HG02973 (cell line): ENCODE measurements at regions not wholly inside any gene's neighbourhood (a gene's known extent, or its start where the extent isn't known, plus 50 kb on each side); places are given as distances from the start of the nearest gene placed in this dataset.
"Not testable (repeated sequence)": the region's sequence is repeated elsewhere in the genome, so short reads cannot be mapped to it uniquely, and the experiment has no call there.

ENCODE experiments used
- ATAC-seq: cut with Tn5 transposase; IDR thresholded peaks from one replicate; pipeline ENCODE4 v1.9.1; 2021; ENCODE audit warnings: moderate library complexity; ENCODE audit not compliant: unreplicated experiment

DNA sequence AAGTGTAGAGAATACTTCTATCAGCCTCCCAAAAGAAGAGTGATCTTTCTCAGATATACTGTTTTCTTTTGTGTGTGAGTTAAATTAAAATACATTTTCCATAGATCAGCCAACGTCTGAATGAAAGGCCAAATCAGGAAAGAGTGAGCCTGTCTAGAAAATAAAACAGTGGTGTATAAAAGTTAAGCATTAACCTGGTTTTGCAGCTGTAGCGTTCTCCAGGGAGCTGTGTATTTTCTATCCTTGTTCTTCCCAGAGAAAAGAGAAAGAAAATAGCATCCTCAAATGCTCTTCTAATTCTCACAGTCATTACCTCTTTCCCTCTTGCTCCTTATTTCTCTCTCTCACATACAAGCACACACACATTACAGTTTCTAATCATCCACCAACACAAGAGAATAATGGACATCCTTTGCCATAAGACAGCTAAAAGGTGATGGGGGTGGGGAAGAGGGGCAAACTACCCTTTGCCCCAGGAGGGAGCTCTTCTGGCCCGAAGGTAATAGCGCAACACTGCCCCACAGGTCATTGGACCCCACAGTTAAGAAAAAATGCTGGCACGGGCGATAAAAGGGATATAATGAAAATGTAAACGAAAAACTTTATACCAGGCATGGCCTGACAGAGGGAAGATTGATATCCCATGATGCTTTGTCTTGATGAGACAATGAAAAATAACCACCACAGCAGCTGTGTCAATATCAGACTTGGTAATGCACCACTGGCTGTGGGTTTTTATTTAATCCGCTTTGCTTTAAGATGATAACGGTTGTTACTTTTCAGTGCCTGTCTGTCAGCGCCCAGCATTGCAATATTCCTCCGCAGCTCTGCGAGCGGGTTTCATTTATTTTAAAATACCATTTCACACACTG, 150.3 kb downstream of the NUF2 start:
- ATAC-seq = no peak

DNA sequence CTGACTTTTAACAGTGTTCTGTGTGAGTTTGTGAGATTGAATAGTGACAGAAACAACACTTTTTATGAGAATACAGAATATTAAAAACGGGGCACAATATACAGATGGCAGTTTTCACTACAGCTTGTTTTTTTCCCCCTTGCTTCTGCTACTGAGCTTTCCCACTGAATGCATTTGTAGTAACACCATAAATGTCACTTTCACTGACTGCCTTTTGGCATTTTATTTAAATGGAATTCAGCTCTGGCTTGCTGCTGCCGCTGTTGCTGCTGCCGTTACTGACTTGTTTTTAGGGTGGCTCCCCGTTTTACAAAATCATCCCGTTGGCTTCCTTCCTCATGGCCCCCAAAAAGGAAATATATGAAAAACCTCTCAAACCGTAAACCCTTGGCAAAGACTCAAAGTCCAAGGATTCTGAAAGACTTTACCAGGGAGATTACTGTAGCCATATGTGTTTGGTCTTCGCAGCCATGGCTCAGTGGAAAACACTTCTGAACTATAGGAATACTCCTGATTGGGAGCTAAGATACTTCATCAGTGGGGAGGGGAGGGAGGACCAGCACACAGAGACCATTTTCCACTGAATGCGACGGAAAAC, 151.0 kb downstream of the NUF2 start:
- ATAC-seq = no peak

DNA sequence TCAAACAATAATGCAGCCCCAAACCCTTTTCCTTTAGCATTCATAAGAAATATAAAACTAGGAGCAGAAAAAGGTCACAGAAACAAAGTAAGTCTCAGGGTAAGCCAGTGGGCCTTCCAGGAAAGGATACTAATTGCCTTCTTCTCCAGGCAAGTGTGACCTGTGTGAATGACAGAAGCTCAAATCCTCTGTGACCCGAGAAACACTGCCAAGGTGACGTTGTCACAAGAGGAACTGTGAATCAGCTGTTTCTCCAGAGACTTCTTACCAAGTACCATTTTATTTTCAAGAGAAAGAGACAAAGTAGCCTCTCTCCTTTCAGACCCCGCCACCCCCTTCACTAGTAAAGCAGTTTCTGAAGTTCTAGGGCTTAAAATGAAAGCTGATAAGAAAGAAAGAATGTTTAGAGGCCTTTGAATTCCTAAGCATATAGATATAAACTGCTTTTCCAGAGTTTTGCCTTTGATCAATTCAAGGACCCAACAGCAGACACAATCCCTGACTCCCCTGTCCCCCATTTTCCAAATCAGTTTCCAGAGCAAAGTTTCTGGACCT, 155.6 kb downstream of the NUF2 start:
- ATAC-seq = no peak

DNA sequence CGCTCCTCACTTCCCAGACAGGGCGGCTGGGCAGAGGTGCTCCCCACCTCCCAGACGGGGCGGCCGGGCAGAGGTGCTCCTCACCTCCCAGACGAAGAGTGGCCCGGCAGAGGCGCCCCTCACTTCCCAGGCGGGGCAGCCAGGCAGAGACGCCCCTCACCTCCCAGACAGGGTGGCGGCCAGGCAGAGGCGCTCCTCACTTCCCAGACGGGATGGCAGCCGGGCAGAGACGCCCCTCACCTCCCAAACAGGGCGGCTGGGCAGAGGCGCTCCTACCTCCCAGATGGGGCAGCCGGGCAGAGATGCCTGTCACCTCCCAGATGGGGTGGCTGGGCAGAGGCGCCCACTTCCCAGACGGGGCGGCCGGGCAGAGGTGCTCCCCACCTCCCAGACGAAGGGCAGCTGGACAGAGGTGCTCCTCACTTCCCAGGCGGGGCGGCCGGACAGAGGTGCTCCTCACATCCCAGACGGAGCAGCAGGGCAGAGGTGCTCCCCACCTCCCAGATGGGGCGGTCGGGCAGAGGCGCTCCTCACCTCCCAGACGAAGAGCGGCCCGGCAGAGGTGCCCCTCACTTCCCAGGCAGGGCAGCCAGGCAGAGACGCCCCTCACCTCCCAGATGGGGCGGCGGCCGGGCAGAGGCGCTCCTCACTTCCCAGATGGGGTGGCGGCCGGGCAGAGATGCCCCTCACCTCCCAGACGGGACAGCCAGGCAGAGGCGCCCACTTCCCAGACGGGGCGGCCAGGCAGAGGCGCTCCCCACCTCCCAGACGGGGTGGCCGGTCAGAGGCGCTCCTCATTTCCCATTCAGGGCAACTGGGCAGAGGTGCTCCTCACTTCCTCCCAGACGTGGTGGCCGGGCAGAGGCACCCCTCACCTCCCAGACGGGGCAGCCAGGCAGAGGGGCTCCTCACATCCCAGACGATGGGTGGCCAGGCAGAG, 176.9 kb downstream of the NUF2 start:
- ATAC-seq = not testable (repeated sequence)

DNA sequence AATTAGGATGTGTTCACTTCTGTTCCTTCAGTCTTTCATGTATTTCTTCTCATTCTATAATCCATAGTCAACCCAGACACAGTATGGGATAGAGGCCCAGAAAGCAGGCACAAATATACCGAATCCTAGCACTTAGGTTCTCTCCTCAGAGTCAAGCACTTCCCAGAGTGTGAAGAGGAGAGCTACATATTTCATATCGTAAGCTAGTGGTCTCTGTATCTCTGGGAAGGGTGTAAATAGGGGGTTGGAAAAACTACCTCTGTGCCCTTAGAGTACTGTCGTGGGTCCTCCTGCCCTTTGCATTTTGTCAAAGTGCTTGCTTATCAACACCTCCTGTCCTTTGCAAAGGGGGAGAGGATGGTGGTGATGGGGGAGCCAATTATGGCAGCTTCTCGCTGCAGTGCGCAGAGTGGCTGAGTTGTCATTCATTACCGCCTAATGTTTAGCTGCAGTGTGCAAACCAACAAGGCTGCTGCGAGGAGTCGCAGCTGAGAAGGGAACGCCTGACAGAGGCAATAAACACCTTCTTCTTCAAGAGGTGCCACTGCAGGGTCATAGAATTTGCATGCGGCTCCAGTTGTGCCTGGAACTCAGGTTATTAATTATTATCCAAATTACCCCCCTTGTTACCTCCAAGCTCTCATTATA, 182.7 kb downstream of the NUF2 start:
- no peak for ATAC-seq

DNA sequence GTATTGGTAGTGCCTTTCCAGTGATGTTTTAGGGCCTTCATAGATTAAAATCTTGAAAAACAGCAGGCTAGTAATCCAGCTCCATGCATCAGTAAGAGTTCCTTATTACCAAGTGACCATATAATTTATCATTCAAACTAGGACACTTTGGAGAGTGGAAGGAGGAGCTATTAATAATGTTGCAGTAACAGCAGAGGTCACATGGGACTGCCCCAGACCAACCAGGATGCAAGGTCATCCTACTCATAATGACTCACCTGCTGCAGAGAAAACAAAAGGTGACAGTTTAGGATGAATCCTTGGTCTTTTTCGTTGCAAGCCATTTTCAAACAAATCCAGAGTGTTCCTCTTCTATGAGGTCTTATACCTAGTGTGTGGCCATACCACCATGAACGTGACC, 187.4 kb downstream of the NUF2 start:
- no peak for ATAC-seq

DNA sequence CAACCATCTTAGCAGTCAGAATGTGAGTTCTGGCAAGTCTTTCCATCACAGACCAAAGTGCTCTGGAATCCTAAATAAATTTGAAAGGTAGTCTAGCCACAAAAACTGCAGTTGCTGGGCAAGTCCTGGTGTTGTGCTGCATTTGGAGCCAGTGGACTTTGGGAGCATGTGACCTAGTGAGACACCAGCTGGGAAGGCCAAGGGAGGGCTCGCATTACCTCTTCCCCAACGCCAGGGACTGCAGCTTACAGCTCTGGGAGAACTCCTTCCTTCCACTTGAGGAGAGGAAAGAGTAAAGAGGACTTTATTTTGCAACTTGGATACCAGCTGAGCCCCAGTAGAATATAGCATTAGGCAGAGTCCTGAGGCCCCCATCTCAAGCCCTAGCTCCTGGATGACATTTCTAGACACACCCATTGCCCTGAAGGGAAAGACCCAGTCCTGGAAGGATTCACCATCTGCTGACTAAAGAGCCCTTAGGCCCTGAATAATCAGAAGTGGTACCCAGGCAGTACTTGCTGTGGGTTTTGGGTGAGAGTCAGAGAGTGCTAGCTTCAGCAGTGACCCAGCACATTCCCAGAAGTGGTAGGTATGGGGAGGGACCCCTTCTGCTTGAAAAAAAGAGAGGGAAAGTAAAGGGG, 190.7 kb downstream of the NUF2 start:
- ATAC-seq = no peak

DNA sequence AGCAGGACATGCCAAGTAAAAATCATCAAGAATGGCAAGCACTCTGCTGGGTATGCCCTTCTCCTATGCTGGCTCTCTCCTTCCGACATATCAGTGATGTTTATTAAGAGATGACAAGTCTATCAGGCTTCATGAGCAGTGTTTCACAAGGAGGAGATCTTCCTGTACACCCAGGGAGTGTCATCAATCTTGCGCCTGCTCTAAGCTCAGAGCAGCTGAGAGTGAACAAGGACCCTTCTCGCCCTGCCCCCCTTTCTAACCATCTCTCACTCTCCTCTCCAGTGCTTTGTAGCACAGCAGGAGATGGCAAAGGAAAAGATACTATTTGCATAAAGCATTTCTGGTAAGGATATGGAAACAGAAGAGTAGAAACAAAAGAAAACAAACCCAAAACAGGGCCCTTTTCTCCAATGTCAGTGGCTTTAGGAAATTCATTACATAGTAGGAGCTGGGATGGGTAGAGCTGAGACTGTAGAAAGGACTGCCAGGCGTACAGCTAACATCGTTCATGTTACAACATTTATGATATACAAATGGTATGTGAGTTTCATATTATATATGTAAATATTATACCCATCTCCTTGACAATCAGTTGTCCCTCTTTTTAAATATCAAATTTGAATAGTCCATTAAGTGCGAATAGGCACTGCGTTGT, 201.7 kb downstream of the NUF2 start:
- no peak for ATAC-seq

DNA sequence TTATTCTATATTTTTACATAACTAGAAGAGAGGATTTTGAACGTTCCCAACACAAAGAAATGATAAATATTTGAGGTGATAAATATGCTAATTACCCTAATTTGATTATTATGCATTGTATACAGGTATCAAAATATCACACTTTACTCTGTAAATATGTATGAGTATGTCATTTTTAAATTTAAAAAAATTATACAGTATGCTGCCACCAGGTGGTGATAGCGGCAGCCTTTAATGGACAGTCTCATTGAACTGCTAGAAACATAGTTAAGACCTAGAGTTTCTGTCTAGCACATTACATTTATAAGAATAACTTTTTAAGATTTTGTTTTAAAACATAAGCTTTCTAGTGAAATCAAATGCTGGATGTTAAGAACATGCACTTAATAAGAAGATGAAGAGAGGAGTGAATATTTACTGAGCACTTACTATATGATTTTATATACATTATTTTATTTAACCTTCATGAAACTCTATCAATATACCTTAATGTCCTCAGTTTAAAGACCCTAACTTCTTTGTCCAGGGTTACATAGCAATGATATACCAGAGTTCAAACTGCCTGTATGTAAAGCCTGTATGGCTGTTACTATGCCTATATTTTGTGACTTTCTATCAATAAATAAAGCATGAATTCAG, 207.1 kb downstream of the NUF2 start:
- ATAC-seq = peak; percentile 82

DNA sequence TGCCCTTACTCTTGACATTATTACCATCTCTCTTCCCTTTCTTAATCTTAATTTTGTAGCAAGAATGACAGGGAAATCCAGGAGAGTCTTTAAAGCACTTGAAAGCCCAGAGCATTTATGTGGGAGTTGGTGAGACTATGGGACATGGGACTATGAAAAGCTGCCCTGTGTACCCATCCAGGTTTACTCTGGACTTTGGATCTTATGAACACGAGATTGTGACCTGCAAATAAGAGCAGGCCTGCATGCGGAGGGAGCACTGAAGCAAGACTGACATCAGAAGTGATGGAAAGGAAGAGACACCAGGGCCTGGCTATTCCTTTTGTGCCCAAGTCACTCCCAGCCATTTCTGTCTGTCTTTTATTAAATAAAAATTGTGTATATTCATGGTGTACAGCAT, 209.6 kb downstream of the NUF2 start:
- no peak for ATAC-seq

DNA sequence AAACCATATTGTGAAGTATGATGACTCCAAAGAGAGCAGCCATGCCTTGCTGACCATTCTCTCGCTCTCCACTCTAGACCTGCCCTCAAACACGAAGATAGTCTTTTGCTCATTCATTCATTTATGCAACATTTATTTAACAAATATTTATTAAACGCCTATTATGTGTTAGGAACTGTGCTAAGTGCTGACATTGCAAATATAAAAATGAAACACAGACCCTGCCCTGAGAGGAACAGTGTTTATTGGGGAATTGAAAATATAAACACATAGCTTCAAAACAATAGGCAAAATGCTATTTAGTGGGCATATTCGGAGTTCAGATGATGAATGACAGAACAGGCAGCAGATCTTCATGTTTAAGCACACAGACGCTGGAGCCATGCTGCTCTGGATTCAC, 213.6 kb downstream of the NUF2 start:
- ATAC-seq = no peak

DNA sequence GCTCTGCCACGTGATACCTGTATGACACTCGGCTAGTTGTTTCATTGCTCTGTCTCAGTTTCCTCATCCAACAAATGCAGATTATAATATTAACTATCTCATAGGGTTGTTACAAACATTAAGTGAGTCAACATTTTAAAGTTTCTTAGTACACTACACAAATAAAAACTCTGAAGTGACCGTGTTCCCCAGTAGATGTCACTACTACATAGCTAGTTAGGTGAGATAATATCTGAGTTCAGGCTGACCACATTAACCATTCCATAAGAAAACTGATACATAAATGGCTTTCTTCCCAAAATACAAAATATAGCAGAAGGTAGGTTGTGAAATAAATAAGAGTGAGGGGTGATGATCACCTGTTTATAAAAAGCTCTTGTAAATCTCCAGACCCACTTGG, 214.1 kb downstream of the NUF2 start:
- ATAC-seq = no peak

DNA sequence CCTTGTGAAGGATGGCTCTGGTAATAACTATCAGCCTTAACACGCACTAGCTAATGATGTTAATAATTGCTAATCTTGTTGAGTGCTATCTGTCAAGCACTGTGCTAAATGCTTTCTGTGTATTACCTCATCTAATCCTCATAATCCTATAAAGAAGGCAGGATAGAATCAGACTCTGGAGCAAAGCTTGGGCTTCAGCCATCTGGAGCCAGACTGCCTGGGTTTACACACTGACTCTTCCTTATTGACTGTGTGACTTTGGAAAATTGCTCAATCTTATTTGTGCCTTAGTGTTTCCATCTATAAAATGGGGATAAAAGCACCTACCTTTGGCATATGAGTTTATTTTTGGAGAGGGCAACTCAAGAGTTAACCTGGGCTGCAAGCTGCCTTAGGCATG, 216.1 kb downstream of the NUF2 start:
- ATAC-seq = no peak

DNA sequence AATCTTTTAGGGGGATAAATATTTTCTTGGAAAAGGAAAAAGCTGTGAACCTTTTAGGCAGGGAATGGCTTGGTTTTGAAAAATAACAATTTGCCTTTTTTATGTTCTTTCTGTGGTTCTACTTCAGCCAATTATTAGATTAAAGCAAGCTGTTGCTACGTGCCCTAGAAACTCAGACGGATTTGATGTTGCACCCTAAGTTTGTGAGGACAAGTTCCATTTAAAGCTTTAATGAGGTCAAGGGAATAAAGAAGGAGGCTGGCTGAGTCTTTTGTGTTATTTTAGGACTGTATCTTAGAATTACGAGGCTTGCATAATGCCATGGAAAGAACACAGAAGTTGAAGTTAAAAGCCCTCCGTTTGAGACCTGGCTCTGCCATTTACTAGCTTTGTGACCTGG, 216.9 kb downstream of the NUF2 start:
- ATAC-seq = no peak

DNA sequence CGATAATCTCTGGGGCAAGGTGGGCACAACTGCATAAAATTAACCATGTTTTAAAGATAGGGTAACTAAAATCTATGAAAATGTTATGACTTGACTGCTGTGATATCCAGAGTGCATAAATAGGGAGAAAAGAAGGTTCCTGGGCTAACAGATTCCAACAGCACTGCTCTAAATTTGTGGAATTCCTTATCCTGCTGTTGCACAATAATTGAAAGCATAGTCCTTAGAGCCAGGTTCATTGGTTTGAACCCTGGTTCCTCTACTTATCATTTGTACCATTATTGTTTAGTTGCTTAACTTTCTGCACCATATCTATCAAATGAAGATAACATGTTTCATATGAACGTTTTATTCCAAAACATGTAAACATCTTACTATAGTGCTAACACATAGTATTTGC, 219.0 kb downstream of the NUF2 start:
- ATAC-seq = no peak

DNA sequence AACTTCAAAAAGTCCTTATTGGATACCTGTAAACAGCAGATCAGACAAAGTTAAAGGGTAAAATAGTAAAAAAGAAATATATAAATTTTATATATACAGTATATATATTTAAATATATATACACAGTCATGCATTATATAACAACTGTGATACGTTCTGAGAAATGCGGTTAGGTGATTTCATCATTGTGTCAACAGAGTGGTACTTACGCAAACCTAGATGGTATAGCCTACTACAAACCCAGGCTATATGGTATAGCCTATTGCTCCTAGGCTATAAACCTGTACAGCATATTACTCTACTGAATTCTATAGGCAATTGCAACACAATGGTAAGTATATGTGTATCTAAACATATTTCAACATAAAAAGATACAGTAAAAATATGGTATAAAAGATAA, 222.7 kb downstream of the NUF2 start:
- no peak for ATAC-seq

DNA sequence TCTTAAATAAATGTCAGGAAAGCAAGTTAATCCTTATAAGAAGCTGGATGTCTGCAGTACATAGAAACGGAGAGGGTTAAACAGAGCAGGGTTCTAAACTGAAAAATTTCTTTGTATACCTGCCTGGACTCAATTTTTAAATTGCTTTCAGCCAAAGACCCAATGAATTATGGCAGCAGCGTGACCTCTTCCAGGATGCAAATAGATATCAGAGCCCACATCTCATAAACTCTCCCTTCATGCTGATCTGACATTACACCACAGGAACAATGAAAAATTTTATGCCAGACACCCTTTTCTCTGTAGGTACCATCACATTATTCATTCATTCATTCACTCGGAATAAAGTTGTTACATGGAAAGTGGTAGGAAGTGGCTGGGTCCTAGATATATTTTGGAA, 236.4 kb downstream of the NUF2 start:
- no peak for ATAC-seq

DNA sequence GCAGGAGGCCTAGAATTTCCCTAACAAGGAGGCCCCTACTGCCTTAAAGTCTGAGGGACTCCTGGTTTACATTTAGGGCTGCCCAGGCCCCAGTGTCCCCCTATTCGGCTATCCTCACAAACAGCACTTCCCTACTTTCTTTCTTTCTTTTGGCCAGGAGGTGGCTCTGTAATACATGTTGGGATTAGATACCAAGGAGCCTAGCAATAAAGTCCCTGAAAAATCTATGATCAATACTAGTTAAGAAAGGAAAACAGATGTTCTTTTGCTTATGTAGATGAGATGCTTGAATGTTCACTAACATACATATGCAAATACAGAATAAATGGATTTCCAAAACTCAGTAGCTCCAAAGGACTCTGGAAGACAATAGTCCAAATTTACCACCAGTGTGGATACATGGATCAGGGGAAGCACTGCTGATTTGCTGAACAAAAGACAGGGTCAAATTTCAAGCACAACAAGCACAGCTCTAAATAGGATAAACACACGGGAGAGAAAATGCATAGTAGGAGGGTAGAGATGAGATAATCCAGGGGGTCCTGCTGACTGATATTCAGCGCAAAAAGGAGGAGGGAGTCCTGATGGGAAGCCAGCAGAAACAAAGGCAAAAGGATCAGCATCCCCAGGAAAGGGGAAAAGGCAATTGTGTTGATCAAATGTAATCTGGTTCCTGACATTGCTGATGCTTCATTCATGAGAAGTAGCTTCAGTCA, 240.0 kb downstream of the NUF2 start:
- no peak for ATAC-seq

DNA sequence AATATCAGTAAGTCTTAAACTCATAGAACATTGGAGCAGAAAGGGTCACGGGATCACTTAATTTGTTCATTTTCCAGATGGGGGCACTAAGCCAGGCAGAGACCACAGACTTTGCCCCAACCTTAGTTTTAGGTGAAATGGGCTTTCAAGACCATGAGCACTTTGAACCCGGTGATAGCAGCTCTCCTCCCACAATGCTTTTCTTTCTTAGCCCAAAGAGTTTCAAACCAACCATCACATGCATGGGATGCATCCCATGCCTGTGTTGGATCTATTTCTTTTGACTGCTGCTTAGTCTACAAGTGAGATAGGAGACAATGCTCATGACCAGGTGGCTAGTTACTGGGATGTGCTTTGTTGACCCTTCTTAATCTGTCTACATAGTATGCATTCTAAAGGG, 240.6 kb downstream of the NUF2 start:
- ATAC-seq = no peak
